ENCODE measurements at regions not wholly inside any gene's neighbourhood (a gene's known extent, or its start where the extent isn't known, plus 50 kb on each side); places are given as distances from the start of the nearest gene placed in this dataset.

GRCh38 chr4:186812592-186812991, 88.9 kb upstream of the FAT1 start:
- TF ChIP-seq GABPA (IDR thresholded peaks at IDR 0.05; ENCODE audit: low read depth) (no peak), CTCF (IDR thresholded peaks at IDR 0.05; ENCODE audit: insufficient read depth, low read length) (no peak), SPI1 (IDR thresholded peaks at IDR 0.05; ENCODE audit: borderline replicate concordance, low read depth) (no peak), REST (IDR thresholded peaks at IDR 0.05; ENCODE audit: insufficient replicate concordance, low read depth) (no peak), POLR2AphosphoS5 (IDR thresholded peaks at IDR 0.05; ENCODE audit: low read depth) (no peak)
- no peak for DNase-seq (ENCODE audit: low read depth in 1 of 2, low spot score in 1 of 2)
- H3K4me3 ChIP-seq (replicated peaks; ENCODE audit: insufficient read depth, low read length), result no peak overlapping the region
- H3K27me3 ChIP-seq (ENCODE audit: insufficient read depth, poor library complexity, severe bottlenecking), result no peaks in the 10 kb centered on the region
- H3K27ac ChIP-seq (replicated peaks), result no peak overlapping the region

- no peak for TF ChIP-seq POLR2AphosphoS5 (IDR thresholded peaks at IDR 0.05; ENCODE audit: low read depth)
- no peak for TF ChIP-seq REST (IDR thresholded peaks at IDR 0.05; ENCODE audit: insufficient replicate concordance, low read depth)
- TF ChIP-seq CTCF (IDR thresholded peaks at IDR 0.05; ENCODE audit: insufficient read depth, low read length), result no peak
- no peak for TF ChIP-seq SPI1 (IDR thresholded peaks at IDR 0.05; ENCODE audit: borderline replicate concordance, low read depth)
- no peak for TF ChIP-seq GABPA (IDR thresholded peaks at IDR 0.05; ENCODE audit: low read depth)
- Histone ChIP-seq H3K27me3 (ENCODE audit: insufficient read depth, poor library complexity, severe bottlenecking) (no peaks in the 10 kb centered on the region), H3K27ac (replicated peaks) (no peak overlapping the region), H3K4me3 (replicated peaks; ENCODE audit: insufficient read depth, low read length) (no peak overlapping the region)
- DNase-seq (ENCODE audit: low read depth in 1 of 2, low spot score in 1 of 2), result no peak
These were observed 89.9 kb upstream of the FAT1 start for GRCh38 chr4:186813377-186814068.

- Histone ChIP-seq H3K27me3 (ENCODE audit: insufficient read depth, poor library complexity, severe bottlenecking) (no peaks in the 10 kb centered on the region), H3K27ac (replicated peaks) (no peak overlapping the region), H3K4me3 (replicated peaks; ENCODE audit: insufficient read depth, low read length) (no peak overlapping the region)
- no peak for DNase-seq (ENCODE audit: low read depth in 1 of 2, low spot score in 1 of 2)
- TF ChIP-seq POLR2AphosphoS5 (IDR thresholded peaks at IDR 0.05; ENCODE audit: low read depth) (no peak), GABPA (IDR thresholded peaks at IDR 0.05; ENCODE audit: low read depth) (no peak), REST (IDR thresholded peaks at IDR 0.05; ENCODE audit: insufficient replicate concordance, low read depth) (no peak), SPI1 (IDR thresholded peaks at IDR 0.05; ENCODE audit: borderline replicate concordance, low read depth) (no peak), CTCF (IDR thresholded peaks at IDR 0.05; ENCODE audit: insufficient read depth, low read length) (no peak)
These were observed 90.9 kb upstream of the FAT1 start for GRCh38 chr4:186814535-186815070.
